NB4 (cell line): ENCODE measurements at regions not wholly inside any gene's neighbourhood (a gene's known extent, or its start where the extent isn't known, plus 50 kb on each side); places are given as distances from the start of the nearest gene placed in this dataset.

Source experiments
- DNase-seq: peaks from one replicate; pipeline ENCODE4 v3.0.0; 2010; ENCODE audit warnings: low read depth
- H3K4me3 ChIP-seq: one replicate; pipeline ENCODE4 v1.5.1; 2011; ENCODE audit warnings: mild to moderate bottlenecking, low read depth, low read length, moderate library complexity
- CTCF ChIP-seq: IDR thresholded peaks from one replicate; pipeline ENCODE4 v1.5.1; 2012; ENCODE audit warnings: low read depth, low read length
- MYC ChIP-seq: IDR thresholded peaks from 2 replicates; pipeline ENCODE4 v1.6.1; 2011; ENCODE audit warnings: low read depth, low read length
- POLR2A ChIP-seq: IDR thresholded peaks from 2 replicates; pipeline ENCODE4 v1.6.1; 2011; ENCODE audit warnings: mild to moderate bottlenecking; ENCODE audit not compliant: insufficient read length; ENCODE audit errors: extremely low read depth
- TF ChIP-seq, protein P1 (sequence below): IDR thresholded peaks from 2 replicates; pipeline ENCODE4 v1.6.1; 2011; ENCODE audit warnings: low read depth, low read length

GRCh38 chr13:85512421-85512820 lies 286.8 kb downstream of the SLITRK6 start:
- DNase-seq = no peak
- TF ChIP-seq CTCF = no peak
- TF ChIP-seq POLR2A = no peak
- TF ChIP-seq, protein P1, sequence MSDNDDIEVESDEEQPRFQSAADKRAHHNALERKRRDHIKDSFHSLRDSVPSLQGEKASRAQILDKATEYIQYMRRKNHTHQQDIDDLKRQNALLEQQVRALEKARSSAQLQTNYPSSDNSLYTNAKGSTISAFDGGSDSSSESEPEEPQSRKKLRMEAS = no peak
- TF ChIP-seq MYC = no peak
- H3K4me3 ChIP-seq = no peak overlapping the region

DNA sequence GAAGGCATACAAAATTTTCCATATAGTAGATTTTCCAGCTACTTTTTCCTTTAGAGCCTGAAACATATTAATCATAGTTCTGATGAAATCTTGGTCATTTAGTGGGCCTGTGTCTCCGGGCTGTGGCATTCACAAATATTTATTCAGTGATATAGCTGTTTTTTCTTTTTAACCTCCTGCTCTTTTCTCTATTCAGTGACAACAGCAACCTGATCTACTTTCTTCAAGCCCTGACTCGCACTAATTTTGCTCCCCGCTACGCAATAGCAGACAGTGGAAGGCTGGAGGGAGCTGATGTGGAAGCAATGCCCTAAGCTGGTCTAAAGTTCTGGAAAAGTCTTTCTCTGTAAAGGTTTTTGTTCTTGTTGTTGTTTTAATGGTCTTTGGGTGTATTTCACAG lies 289.7 kb downstream of the SLITRK6 start:
- TF ChIP-seq, protein P1 = no peak
- TF ChIP-seq CTCF (no peak), MYC (no peak), POLR2A (no peak)
- DNase-seq = no peak
- H3K4me3 ChIP-seq = no peak overlapping the region

- H3K4me3 ChIP-seq = no peak overlapping the region
- TF ChIP-seq, protein P1 = no peak
- TF ChIP-seq MYC (no peak), CTCF (no peak), POLR2A (no peak)
- DNase-seq = no peak
These were observed 290.4 kb downstream of the SLITRK6 start for GRCh38 chr13:85508683-85509329.

GRCh38 chr13:85503797-85504196 lies 295.4 kb downstream of the SLITRK6 start:
- no peak for DNase-seq
- no peak overlapping the region for H3K4me3 ChIP-seq
- no peak for TF ChIP-seq MYC
- TF ChIP-seq CTCF = no peak
- TF ChIP-seq, protein P1 = no peak
- TF ChIP-seq POLR2A = no peak

DNA sequence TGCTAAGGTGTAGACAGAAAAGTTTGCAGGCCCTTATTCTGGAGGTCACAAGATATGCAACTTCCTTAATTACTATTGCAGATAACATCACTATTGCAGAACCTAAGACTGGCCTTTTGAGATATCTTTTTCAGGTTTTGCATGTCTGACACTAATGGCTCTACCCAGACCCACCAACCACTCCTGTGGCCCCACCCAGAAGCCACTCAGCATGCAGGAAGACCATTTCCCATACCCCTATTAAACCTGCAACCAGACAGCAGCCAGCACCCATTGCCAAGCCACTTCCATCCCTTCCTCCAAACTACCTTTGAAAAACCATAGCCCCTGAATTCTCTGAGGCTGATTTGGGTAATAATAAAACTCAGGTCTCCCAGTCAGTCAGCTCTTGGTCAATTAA lies 297.6 kb downstream of the SLITRK6 start:
- H3K4me3 ChIP-seq = no peak overlapping the region
- no peak for DNase-seq
- TF ChIP-seq CTCF = no peak
- TF ChIP-seq POLR2A = no peak
- no peak for TF ChIP-seq MYC
- TF ChIP-seq, protein P1 = no peak
